ENCODE measurements at regions not wholly inside any gene's neighbourhood (a gene's known extent, or its start where the extent isn't known, plus 50 kb on each side); places are given as distances from the start of the nearest gene placed in this dataset.

DNA sequence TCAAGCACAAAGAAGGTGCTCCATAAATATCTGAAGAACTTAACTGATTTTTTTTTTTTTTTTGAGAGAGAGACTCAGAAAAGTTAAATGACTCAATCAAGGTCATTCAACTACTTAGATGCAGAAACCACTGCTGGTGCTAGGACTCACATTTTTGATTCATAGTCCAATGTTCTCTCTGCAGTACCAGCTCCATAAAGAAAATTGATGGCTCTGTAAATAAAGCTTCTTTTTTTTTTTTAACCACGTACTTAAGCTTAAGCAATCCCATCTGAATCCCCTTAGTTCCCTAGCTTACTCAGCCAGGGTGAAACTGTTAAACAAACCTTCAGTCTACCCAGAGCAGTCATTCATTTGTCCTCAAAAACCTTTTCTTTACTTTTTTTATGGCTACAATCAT, 657.0 kb upstream of the WWC1 start:
- Histone ChIP-seq H3K4me2 (ENCODE audit: insufficient read depth, low read length) (no peak overlapping the region), H3K27me3 (ENCODE audit: control insufficient read depth in 2 of 2, insufficient read depth in 2 of 2, low read length in 2 of 2) (no peaks in the 10 kb centered on the region), H4K20me1 (replicated peaks; ENCODE audit: control insufficient read depth, extremely low read depth, insufficient read depth, low read length) (no peaks in the 10 kb centered on the region)

More for the DNA sequence above, 657.0 kb upstream of the WWC1 start:
- FAIRE-seq (no peak), DNase-seq (ENCODE audit: low read depth, low spot score) (no peak)
- Histone ChIP-seq H3K4me3 (replicated peaks in 1 of 3; ENCODE audit: insufficient read depth in 1 of 3, low read depth in 1 of 3, low read length in 3 of 3) (no peak overlapping the region), H3K79me2 (ENCODE audit: control insufficient read depth, insufficient read depth, low read length) (no peaks in the 10 kb centered on the region), H3K36me3 (ENCODE audit: control insufficient read depth in 2 of 2, extremely low read depth in 1 of 2, insufficient read depth in 2 of 2, low read length in 2 of 2) (no peaks in the 10 kb centered on the region), H3K4me1 (ENCODE audit: control insufficient read depth, extremely low read depth, insufficient read depth, low read length) (no peaks in the 10 kb centered on the region), H3K27ac (ENCODE audit: insufficient read depth, low read depth, low read length) (no peak overlapping the region), H3K9ac (replicated peaks; ENCODE audit: extremely low read depth, insufficient read depth, low read length) (no peak overlapping the region), H2AFZ (ENCODE audit: low read depth, low read length) (no peak overlapping the region), H3K9me1 (replicated peaks; ENCODE audit: control insufficient read depth, extremely low read depth, insufficient read depth, low read length) (no peaks in the 10 kb centered on the region), H3K9me3 (replicated peaks; ENCODE audit: control insufficient read depth, insufficient read depth, low read length) (no peaks in the 10 kb centered on the region)
- ChIA-PET CTCF (no interaction called here), POLR2A (no interaction called here)
- BruUV-seq (replicated peaks): no TSS peak
- dilution Hi-C loops (cut with MboI; ENCODE audit: extremely low pct_ligation_motif_present, low sequenced_read_pairs) (no loop called here), intact Hi-C loops (cut with micrococcal nuclease) (no loop called here)
- no peak for TF ChIP-seq GATA2 (IDR thresholded peaks at IDR 0.05; ENCODE audit: insufficient read depth, insufficient read length, low read depth, low read length)
- no peak for TF ChIP-seq FOS (IDR thresholded peaks at IDR 0.05; ENCODE audit: borderline replicate concordance, insufficient read depth, low read length)
- TF ChIP-seq, protein P1, sequence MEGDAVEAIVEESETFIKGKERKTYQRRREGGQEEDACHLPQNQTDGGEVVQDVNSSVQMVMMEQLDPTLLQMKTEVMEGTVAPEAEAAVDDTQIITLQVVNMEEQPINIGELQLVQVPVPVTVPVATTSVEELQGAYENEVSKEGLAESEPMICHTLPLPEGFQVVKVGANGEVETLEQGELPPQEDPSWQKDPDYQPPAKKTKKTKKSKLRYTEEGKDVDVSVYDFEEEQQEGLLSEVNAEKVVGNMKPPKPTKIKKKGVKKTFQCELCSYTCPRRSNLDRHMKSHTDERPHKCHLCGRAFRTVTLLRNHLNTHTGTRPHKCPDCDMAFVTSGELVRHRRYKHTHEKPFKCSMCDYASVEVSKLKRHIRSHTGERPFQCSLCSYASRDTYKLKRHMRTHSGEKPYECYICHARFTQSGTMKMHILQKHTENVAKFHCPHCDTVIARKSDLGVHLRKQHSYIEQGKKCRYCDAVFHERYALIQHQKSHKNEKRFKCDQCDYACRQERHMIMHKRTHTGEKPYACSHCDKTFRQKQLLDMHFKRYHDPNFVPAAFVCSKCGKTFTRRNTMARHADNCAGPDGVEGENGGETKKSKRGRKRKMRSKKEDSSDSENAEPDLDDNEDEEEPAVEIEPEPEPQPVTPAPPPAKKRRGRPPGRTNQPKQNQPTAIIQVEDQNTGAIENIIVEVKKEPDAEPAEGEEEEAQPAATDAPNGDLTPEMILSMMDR (IDR thresholded peaks at IDR 0.05; ENCODE audit: extremely low read depth in 1 of 2, insufficient read depth in 1 of 2, low read depth in 1 of 2, low read length in 2 of 2): no peak
- no peak for TF ChIP-seq MYC (IDR thresholded peaks at IDR 0.05; ENCODE audit: low read depth, low read length)
- TF ChIP-seq POLR2AphosphoS5 (IDR thresholded peaks at IDR 0.05; ENCODE audit: insufficient read depth, low read depth, low read length): no peak
- no peak for TF ChIP-seq EZH2 (IDR thresholded peaks at IDR 0.05; ENCODE audit: borderline replicate concordance, low read depth, low read length, severe bottlenecking)
- TF ChIP-seq POLR2A (IDR thresholded peaks at IDR 0.05; ENCODE audit: low read depth, low read length): no peak
- TF ChIP-seq JUN (IDR thresholded peaks at IDR 0.05; ENCODE audit: borderline replicate concordance, insufficient read depth, insufficient read length, low read depth): no peak
- no peak for TF ChIP-seq MAX (IDR thresholded peaks at IDR 0.05; ENCODE audit: insufficient read depth, insufficient read length)

Data from endothelial cell of umbilical vein (primary cell).